ENCODE measurements at regions not wholly inside any gene's neighbourhood (a gene's known extent, or its start where the extent isn't known, plus 50 kb on each side); places are given as distances from the start of the nearest gene placed in this dataset.
"Not testable (repeated sequence)": the region's sequence is repeated elsewhere in the genome, so short reads cannot be mapped to it uniquely, and the experiment has no call there.

GRCh38 chr5:56735849-56736641 is 79.3 kb upstream of the MAP3K1 start:
- WGBS, 3 donors: 37 to 73% (median 43%) methylated on average over 9 of the region's 9 CpGs
- no peak overlapping the region for H3K27ac ChIP-seq (ENCODE audit: low read depth, low read length)

GRCh38 chr5:56734091-56734694 is 81.2 kb upstream of the MAP3K1 start:
- H3K27ac ChIP-seq (ENCODE audit: low read depth, low read length): no peak overlapping the region
- WGBS, 3 donors: 28 to 73% (median 61%) methylated on average over 2 of the region's 2 CpGs

DNA sequence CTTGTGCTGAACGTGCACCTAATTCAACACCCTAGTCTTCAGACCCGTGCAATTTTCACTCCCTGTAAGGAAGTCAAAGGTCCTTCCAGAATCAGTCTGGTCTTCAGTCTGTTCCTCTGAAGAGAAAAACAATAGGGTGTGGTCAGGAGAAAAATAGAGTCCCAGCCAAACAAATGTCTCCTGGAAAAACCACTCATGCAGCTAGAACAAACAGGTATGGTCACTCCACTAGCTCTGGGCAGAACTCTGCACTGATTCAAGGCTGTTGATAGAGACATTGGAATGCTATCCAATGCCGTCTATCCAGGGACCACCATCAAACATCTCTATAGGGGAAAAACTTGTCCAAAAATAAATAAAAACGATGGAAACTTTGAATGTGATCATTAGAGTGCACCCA is 81.8 kb upstream of the MAP3K1 start:
- WGBS, 3 donors: 49 to 65% (median 62%) methylated on average over 4 of the region's 4 CpGs
- H3K27ac ChIP-seq (ENCODE audit: low read depth, low read length): no peak overlapping the region

DNA sequence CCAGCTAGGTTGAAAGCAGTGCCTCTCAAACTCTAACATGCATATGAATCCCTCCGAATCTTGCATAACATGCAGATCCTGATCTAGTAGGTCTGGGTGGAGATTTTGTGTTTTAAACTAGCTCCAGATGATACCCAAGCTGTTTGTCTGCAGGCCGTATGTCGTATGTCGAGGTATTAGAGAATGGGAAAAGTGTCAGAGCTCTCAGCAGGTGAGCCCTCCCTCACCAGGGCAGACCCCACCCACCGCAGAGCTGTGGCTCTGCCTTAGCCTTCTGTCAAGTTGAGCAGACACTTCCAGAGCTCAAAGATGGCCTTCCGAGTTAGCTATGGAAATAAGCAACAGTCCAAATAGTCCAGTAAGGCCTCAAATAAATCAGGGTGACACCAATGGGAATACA is 83.2 kb upstream of the MAP3K1 start:
- H3K27ac ChIP-seq (ENCODE audit: low read depth, low read length): no peak overlapping the region
- WGBS, 3 donors: 93 to 94% (median 94%) methylated on average over 6 of the region's 6 CpGs

GRCh38 chr5:56731473-56731872 is 83.9 kb upstream of the MAP3K1 start:
- H3K27ac ChIP-seq (ENCODE audit: low read depth, low read length): not testable (repeated sequence)
- WGBS, 3 donors: 92 to 100% (median 96%) methylated on average over 2 of the region's 2 CpGs

- H3K27ac ChIP-seq (ENCODE audit: low read depth, low read length): no peak overlapping the region
- 80 to 97% (median 88%) methylated on average over 1 of the region's 1 CpG for WGBS, 3 donors
Measured at GRCh38 chr5:56729488-56729887, 85.9 kb upstream of the MAP3K1 start.

DNA sequence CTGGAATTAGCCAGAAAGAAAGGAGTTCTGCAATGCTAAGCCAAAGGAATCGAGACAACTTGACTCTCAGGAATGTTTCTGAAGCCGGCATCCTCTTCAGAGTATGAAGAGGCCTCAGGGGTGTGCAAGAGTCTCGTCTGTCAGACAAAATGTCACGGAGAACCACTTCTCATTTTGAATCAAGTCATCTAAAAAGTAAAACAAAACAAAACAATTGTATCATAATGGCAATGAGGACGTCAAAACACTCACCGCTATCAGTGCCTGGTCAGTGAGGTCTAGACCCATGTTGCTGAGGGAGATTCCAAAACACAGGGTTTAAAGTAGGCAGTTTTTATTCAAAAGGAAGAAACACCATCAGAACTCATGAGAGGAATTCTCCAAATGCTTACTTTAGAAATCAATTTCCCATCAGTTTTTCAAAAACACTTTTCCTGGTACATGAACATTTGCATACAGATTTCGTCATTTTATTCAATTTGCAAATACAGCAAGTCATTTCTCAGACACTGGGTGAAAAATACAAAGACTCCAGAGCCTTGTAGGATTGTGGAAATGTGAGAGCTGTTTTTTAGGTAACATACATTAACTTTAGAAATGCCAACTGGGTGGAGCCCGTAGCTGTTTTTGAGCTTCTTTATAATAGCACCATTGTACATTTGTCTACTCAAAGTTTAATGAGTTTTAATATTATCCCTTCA is 89.5 kb upstream of the MAP3K1 start:
- WGBS, 3 donors: 62 to 73% (median 69%) methylated on average over 8 of the region's 8 CpGs
- H3K27ac ChIP-seq (ENCODE audit: low read depth, low read length): no peak overlapping the region

DNA sequence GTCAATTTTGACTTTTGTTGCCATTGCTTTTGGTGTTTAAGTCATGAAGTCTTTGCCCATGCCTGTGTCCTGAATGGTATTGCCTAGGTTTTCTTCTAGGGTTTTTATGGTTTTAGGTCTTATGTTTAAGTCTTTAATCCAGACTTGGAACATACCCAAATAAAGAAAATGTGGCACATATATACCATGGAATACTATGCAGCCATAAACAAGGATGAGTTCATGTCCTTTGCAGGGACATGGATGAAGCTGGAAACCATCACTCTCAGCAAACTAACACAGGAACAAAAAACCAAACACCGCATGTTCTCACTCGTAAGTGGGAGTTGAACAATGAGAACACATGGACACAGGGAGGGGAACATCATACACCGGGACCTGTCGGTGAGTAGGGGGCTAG is 90.5 kb upstream of the MAP3K1 start:
- not testable (repeated sequence) for H3K27ac ChIP-seq (ENCODE audit: low read depth, low read length)
- WGBS, 3 donors: 92 to 99% (median 93%) methylated on average over 3 to 4 of the region's 4 CpGs

GRCh38 chr5:56722317-56722716 is 93.0 kb upstream of the MAP3K1 start:
- 79 to 87% (median 87%) methylated on average over 3 of the region's 3 CpGs for WGBS, 3 donors
- H3K27ac ChIP-seq (ENCODE audit: low read depth, low read length): no peak overlapping the region

DNA sequence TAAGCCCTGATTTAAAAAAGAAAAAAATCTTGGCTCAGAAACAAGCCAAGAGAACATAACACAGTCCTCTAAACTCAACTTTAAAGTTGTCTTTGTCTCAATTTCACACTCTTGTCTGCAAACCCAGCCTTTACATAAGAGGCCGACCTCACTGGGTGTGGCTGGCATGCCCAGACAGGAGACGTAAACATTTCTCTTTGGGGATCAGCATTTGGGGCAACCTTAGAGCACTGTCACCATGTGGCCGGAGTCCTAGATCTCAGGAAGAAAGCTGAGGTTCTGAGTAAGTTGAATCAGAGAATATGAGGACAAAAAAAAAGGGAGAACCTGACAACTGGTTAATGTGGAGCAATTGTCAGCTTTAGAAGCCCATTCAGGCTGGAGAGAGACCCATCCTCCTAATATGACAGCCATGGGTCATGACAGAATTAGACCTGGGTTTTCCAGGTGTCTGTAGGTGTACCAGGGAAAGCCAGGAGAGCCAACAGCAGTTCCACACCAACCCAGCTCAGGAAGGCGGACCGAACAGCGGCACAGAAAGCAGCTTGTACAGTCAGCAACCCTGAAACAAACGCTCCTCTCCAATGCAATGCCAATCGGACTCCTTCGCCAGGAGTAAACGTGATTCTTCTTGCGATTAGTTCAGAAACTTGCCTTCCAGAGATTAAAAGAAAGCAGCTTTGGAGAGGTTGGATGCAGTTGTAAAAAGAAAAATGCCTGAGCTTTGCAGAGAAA is 97.9 kb upstream of the MAP3K1 start:
- no peak overlapping the region for H3K27ac ChIP-seq (ENCODE audit: low read depth, low read length)
- 72 to 86% (median 73%) methylated on average over 11 of the region's 11 CpGs for WGBS, 3 donors

- 82 to 89% (median 84%) methylated on average over 3 of the region's 3 CpGs for WGBS, 3 donors
- H3K27ac ChIP-seq (ENCODE audit: low read depth, low read length): no peak overlapping the region
Measured at GRCh38 chr5:56715986-56716385, 99.4 kb upstream of the MAP3K1 start.

GRCh38 chr5:56712895-56713591 is 102.3 kb upstream of the MAP3K1 start:
- H3K27ac ChIP-seq (ENCODE audit: low read depth, low read length): no peak overlapping the region
- 53 to 85% (median 68%) methylated on average over 5 of the region's 5 CpGs for WGBS, 3 donors

- WGBS, 3 donors: 93 to 99% (median 98%) methylated on average over 3 of the region's 3 CpGs
- H3K27ac ChIP-seq (ENCODE audit: low read depth, low read length): no peak overlapping the region
Measured at GRCh38 chr5:56710826-56711590, 104.3 kb upstream of the MAP3K1 start.

DNA sequence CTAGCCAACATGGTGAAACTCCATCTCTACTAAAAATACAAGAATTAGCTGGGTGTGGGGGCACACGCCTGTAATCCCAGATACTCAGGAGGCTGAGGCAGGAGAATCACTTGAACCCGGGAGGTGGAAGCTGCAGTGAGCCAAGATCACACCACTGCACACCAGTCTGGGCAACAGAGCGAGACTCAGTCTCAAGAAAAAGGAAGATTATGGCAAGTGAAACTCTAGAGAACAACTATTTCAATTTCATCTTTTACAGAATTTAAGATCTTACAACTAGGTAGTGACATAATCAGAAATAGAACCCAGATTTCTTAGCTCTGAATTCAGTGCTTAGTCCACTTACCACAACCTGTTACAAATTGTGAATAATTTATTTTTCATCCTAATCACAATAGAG is 108.8 kb upstream of the MAP3K1 start:
- WGBS, 3 donors: 95 to 98% (median 97%) methylated on average over 3 of the region's 3 CpGs
- H3K27ac ChIP-seq (ENCODE audit: low read depth, low read length): no peak overlapping the region

GRCh38 chr5:56705217-56705616 is 110.1 kb upstream of the MAP3K1 start:
- WGBS, 3 donors: 32 to 77% (median 68%) methylated on average over 5 of the region's 5 CpGs
- no peak overlapping the region for H3K27ac ChIP-seq (ENCODE audit: low read depth, low read length)

GRCh38 chr5:56703952-56704351 is 111.4 kb upstream of the MAP3K1 start:
- H3K27ac ChIP-seq (ENCODE audit: low read depth, low read length): no peak overlapping the region
- 94 to 100% (median 97%) methylated on average over 2 of the region's 2 CpGs for WGBS, 3 donors

DNA sequence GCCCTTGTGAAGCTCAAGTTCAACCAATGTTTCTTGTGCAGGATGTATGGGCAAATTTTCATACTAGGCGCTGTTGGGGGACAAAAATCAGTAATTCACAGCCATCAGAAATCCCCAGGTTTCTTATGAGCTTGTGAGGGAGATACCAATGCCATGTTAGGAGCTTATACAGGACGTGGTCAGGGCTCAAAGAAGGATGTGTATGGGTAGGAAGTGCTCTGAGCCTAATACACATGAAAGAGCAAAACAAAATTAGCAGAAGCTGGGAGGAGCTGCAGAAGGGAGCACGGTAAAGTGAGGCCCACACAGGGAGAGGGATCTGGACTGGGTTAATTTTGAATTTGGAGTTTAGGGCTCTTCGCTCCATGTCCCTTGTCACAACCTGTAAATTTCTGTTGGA is 114.6 kb upstream of the MAP3K1 start:
- WGBS, 3 donors: 71 to 87% (median 75%) methylated on average over 4 of the region's 4 CpGs
- H3K27ac ChIP-seq (ENCODE audit: low read depth, low read length): no peak overlapping the region

DNA sequence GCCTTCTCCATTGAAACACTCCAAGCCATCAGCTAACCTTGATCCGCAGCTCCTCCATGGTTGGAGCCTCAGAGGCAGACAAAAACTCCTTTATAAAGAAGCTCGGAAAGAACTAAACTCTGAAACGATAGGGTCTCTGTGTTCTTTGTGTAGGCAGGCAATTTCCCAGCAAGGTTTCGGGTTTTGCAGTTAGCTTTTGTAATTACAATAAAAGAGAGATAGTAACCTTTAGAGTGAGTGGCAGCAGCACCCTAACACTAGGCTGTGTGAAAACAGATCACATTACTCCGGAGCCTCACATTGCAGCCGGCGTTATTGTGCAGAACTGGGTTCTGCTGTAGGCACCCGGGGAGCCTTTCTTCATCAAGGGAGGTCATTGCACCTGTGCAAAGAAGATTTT is 115.8 kb upstream of the MAP3K1 start:
- 67 to 96% (median 88%) methylated on average over 8 of the region's 8 CpGs for WGBS, 3 donors
- no peak overlapping the region for H3K27ac ChIP-seq (ENCODE audit: low read depth, low read length)
